ENCODE measurements at regions not wholly inside any gene's neighbourhood (a gene's known extent, or its start where the extent isn't known, plus 50 kb on each side); places are given as distances from the start of the nearest gene placed in this dataset.

DNA sequence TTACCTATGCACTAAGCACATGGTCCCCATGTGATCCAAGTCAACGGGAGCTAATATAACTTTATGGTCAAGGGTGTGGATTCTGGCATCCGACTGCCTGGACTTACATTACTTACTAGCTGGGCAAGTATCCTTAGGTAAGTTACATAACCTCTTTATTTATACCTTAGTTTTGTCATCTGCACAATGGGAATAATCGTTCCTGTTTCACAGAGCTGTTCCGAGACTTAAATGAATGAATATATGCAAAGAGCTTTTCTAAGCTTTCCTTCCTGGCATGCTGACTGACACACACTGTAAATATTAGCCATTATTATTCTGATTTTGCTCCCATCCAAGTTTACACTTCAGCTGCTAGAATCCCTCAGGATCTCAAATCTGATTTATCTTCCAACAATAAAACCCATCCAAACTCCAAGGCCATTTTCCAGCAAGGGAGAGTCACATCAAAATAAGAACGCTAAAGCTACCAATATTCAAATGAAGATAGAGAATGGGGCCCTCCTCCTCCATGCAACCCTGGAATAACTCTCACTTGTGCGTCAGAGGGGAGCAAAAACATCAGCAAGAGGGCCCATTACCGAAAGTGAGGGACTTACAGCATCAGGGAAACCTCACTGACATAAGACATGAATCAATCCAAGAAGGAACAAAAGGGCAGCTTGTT lies 115.6 kb upstream of the KAZN start:
- H3K4me3 Mint-ChIP-seq (ENCODE audit: unreplicated experiment) = no peak overlapping the region
- no peak for DNase-seq (ENCODE audit: low spot score)
- peaks cover 5% of the 10 kb centered on the region for H3K9me3 Mint-ChIP-seq (ENCODE audit: low read depth)
- TF ChIP-seq, protein P1, sequence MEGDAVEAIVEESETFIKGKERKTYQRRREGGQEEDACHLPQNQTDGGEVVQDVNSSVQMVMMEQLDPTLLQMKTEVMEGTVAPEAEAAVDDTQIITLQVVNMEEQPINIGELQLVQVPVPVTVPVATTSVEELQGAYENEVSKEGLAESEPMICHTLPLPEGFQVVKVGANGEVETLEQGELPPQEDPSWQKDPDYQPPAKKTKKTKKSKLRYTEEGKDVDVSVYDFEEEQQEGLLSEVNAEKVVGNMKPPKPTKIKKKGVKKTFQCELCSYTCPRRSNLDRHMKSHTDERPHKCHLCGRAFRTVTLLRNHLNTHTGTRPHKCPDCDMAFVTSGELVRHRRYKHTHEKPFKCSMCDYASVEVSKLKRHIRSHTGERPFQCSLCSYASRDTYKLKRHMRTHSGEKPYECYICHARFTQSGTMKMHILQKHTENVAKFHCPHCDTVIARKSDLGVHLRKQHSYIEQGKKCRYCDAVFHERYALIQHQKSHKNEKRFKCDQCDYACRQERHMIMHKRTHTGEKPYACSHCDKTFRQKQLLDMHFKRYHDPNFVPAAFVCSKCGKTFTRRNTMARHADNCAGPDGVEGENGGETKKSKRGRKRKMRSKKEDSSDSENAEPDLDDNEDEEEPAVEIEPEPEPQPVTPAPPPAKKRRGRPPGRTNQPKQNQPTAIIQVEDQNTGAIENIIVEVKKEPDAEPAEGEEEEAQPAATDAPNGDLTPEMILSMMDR (IDR thresholded peaks at IDR 0.05) = no peak
- peaks cover 3% of the 10 kb centered on the region for H3K36me3 Mint-ChIP-seq (ENCODE audit: low read depth)
- H3K4me1 Mint-ChIP-seq (ENCODE audit: low read depth) = peaks cover 21% of the 10 kb centered on the region
- H3K27me3 Mint-ChIP-seq (ENCODE audit: low read depth) = peaks cover 2% of the 10 kb centered on the region
- no peak overlapping the region for H3K27ac Mint-ChIP-seq (ENCODE audit: unreplicated experiment)

DNA sequence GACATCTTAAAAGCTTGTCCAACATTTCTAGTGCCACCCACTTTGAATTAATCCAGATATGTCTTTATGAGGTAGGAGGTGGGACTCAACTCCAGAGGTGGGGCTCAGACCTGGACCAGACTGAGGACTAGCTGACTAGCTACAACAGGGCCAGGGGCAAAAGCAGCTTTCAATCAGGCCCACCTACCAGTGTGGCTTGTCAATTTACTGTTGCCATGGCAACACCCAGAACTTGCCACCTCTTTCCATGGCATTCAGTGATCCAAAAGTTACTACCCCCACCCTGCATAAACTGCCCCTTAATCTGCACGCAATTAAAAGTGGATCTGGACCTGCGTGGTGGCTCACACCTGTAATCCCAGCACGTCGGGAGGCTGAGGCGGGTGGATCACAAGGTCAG lies 113.2 kb upstream of the KAZN start:
- H3K36me3 Mint-ChIP-seq (ENCODE audit: low read depth) = peaks cover 3% of the 10 kb centered on the region
- H3K27ac Mint-ChIP-seq (ENCODE audit: unreplicated experiment) = no peak overlapping the region
- H3K9me3 Mint-ChIP-seq (ENCODE audit: low read depth) = peaks cover 11% of the 10 kb centered on the region
- TF ChIP-seq, protein P1 (IDR thresholded peaks at IDR 0.05) = no peak
- no peak for DNase-seq (ENCODE audit: low spot score)
- H3K27me3 Mint-ChIP-seq (ENCODE audit: low read depth) = peaks cover 2% of the 10 kb centered on the region
- peaks cover 21% of the 10 kb centered on the region for H3K4me1 Mint-ChIP-seq (ENCODE audit: low read depth)
- no peak overlapping the region for H3K4me3 Mint-ChIP-seq (ENCODE audit: unreplicated experiment)

DNA sequence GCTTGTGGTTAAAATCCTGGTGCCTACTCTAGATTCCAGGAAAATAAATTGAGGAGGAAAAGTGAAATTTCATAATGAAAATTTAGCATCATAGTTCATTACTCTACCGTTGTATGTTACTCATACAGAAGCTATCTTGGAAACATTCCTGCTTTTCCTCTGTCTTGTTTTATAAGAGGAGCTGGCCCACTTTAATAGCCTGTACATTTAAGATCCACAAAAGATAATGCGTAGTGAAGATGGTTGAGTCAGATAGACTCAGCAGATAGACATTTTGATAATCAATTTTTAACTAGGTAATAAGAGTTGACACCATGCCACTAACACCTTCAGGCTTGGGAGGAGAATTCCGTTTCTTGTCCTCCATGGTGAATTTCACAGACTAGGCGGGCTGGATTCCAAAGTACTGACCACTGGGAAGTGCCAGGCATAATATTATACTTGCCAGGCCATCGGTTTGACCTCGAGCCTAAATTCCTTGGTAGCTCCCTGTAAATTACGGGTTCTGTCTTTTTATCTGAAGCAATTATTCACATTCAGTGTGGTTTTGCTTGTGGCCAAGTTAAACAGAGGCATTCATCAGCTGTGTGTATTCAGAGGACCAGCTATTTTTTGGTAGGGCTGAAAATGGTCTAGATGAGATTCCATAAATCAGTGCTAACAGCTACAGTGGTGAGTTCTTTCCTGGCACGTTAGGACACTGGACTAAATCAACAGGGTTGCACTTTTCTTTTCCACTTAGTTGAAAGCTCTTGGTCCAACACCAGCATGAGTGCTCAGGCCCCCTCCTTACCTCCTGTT lies 111.9 kb upstream of the KAZN start:
- Mint-ChIP-seq H3K36me3 (ENCODE audit: low read depth) (peaks cover 3% of the 10 kb centered on the region), H3K4me3 (ENCODE audit: unreplicated experiment) (no peak overlapping the region), H3K27me3 (ENCODE audit: low read depth) (peaks cover 2% of the 10 kb centered on the region), H3K27ac (ENCODE audit: unreplicated experiment) (no peak overlapping the region), H3K9me3 (ENCODE audit: low read depth) (peaks cover 11% of the 10 kb centered on the region), H3K4me1 (ENCODE audit: low read depth) (peaks cover 21% of the 10 kb centered on the region)
- DNase-seq (ENCODE audit: low spot score) = no peak
- TF ChIP-seq, protein P1 (IDR thresholded peaks at IDR 0.05) = no peak

DNA sequence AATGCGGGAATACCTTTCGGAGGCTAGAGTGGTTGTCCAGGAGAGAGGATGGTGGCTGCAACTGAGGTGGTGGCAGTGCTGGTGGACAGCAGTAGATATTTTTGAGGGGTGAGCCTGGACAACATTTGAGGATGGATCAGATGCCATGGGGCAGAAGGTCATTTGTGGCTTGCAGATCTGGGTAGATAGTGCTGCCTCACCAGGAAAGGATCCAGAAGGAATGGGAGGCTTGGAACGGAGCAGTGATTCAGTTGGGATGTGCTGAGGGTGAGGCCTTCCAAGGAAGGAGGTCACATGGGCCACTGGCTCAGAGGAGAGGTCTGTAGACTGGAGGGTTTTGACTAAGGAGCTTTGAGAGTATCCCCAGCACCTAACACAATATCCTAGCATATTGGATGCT lies 110.8 kb upstream of the KAZN start:
- Mint-ChIP-seq H3K4me1 (ENCODE audit: low read depth) (peaks cover 21% of the 10 kb centered on the region), H3K27ac (ENCODE audit: unreplicated experiment) (no peak overlapping the region), H3K27me3 (ENCODE audit: low read depth) (peaks cover 2% of the 10 kb centered on the region), H3K4me3 (ENCODE audit: unreplicated experiment) (no peak overlapping the region), H3K36me3 (ENCODE audit: low read depth) (peaks cover 3% of the 10 kb centered on the region), H3K9me3 (ENCODE audit: low read depth) (peaks cover 11% of the 10 kb centered on the region)
- DNase-seq (ENCODE audit: low spot score) = no peak
- TF ChIP-seq, protein P1 (IDR thresholded peaks at IDR 0.05) = no peak

DNA sequence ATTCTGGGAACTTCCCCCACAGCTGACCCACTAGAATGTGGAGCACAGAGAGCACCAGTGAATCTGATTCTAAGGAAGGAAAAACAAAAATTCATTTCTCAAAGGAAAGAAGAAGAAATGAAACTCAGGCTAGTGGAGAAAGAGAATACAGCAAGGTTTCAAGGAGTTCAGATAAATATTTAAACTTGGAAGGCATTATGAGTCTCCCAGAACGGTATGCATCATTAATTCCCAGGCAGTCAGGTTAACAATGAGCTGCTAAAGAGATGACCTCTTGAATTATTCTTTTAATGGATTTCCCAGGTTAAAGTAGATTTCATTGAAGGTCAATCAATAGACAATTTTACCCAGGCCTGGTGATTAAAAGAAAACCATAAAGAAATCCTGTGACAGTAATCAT lies 103.6 kb upstream of the KAZN start:
- H3K27ac Mint-ChIP-seq (ENCODE audit: unreplicated experiment) = no peak overlapping the region
- H3K36me3 Mint-ChIP-seq (ENCODE audit: low read depth) = no peaks in the 10 kb centered on the region
- no peak for DNase-seq (ENCODE audit: low spot score)
- no peaks in the 10 kb centered on the region for H3K9me3 Mint-ChIP-seq (ENCODE audit: low read depth)
- no peak overlapping the region for H3K4me3 Mint-ChIP-seq (ENCODE audit: unreplicated experiment)
- TF ChIP-seq, protein P1 (IDR thresholded peaks at IDR 0.05) = no peak
- peaks cover 13% of the 10 kb centered on the region for H3K4me1 Mint-ChIP-seq (ENCODE audit: low read depth)
- peaks cover 7% of the 10 kb centered on the region for H3K27me3 Mint-ChIP-seq (ENCODE audit: low read depth)

All from chondrocyte (in vitro differentiated cells).